MCF 10A (cell line): ENCODE measurements at regions not wholly inside any gene's neighbourhood (a gene's known extent, or its start where the extent isn't known, plus 50 kb on each side); places are given as distances from the start of the nearest gene placed in this dataset.

ENCODE experiments used
- BruUV-seq: library from RNA; stranded (reverse); fragments of 400-500 nt; replicated peaks from 2 replicates; lab custom pipeline; 2021; lab: Mats Ljungman, UMichigan
- CTCF ChIA-PET: fragments of 300-600 bp; sonication (Branson Sonifier 250); formaldehyde crosslinking; extraction: SDS; loops from one replicate; lab custom pipeline; 2021; ENCODE audit warnings: antibody characterized with exemption, inconsistent platforms; lab: Yijun Ruan, JAX
- POLR2A ChIA-PET: fragments of 300-600, 350-650 bp; sonication (Branson Sonifier 250); formaldehyde crosslinking; extraction: SDS; loops from one replicate; lab custom pipeline; 2020; ENCODE audit warnings: antibody characterized with exemption, inconsistent platforms; lab: Yijun Ruan, JAX
- DNase-seq: peaks from one replicate; pipeline ENCODE4 v3.0.0-alpha.2; 2018; ENCODE audit not compliant: unreplicated experiment
- H3K27ac Mint-ChIP-seq: one replicate; pipeline ENCODE4 v1.8.0; 2022; ENCODE audit warnings: mild to moderate bottlenecking, low read depth, mixed read lengths; ENCODE audit not compliant: unreplicated experiment
- H3K27me3 Mint-ChIP-seq: one replicate; pipeline ENCODE4 v1.8.0; 2022; ENCODE audit warnings: mixed read lengths; ENCODE audit not compliant: insufficient read depth, unreplicated experiment
- H3K36me3 Mint-ChIP-seq: one replicate; pipeline ENCODE4 v1.8.0; 2022; ENCODE audit warnings: mild to moderate bottlenecking, moderate library complexity, mixed read lengths; ENCODE audit not compliant: insufficient read depth, unreplicated experiment
- H3K4me1 Mint-ChIP-seq: one replicate; pipeline ENCODE4 v1.8.0; 2022; ENCODE audit warnings: mixed read lengths; ENCODE audit not compliant: insufficient read depth, unreplicated experiment
- H3K4me3 Mint-ChIP-seq: one replicate; pipeline ENCODE4 v1.8.0; 2022; ENCODE audit warnings: mild to moderate bottlenecking, moderate library complexity, mixed read lengths; ENCODE audit not compliant: unreplicated experiment
- H3K9me3 Mint-ChIP-seq: one replicate; pipeline ENCODE4 v1.8.0; 2022; ENCODE audit warnings: mixed read lengths; ENCODE audit not compliant: unreplicated experiment
- CTCF ChIP-seq: fragments of 200-600 bp; IDR thresholded peaks from one replicate; pipeline ENCODE4 v1.8.0; 2022; ENCODE audit warnings: antibody characterized with exemption, mild to moderate bottlenecking; ENCODE audit not compliant: unreplicated experiment
- intact Hi-C: fragments of 100-400 bp; cut with micrococcal nuclease; formaldehyde crosslinking; loops from 2 replicates; pipeline ENCODE4 v1.14.1; 2022

- intact Hi-C loops = no loop called here
- ChIA-PET POLR2A (interaction anchor here (0.6 to 0.7 kb wide), 2 partner anchors 92 to 427 kb away, joined by 3 read pairs; no protein-coding TSS in a partner anchor), CTCF (no interaction called here)
- Mint-ChIP-seq H3K4me3 (no peak overlapping the region), H3K27me3 (no peaks in the 10 kb centered on the region), H3K27ac (no peak overlapping the region), H3K36me3 (no peaks in the 10 kb centered on the region), H3K4me1 (peaks cover 6% of the 10 kb centered on the region), H3K9me3 (no peaks in the 10 kb centered on the region)
- TF ChIP-seq CTCF = no peak
- DNase-seq = no peak
- BruUV-seq = no TSS peak
Measured at GRCh38 chr21:26331205-26331980, 160.8 kb upstream of the APP start.

GRCh38 chr21:26320596-26320995, 150.0 kb upstream of the APP start:
- no TSS peak for BruUV-seq

GRCh38 chr21:26307640-26308039, 137.1 kb upstream of the APP start:
- Mint-ChIP-seq H3K36me3 (no peaks in the 10 kb centered on the region), H3K27ac (no peak overlapping the region), H3K4me1 (no peaks in the 10 kb centered on the region), H3K4me3 (no peak overlapping the region), H3K27me3 (no peaks in the 10 kb centered on the region), H3K9me3 (peaks cover 13% of the 10 kb centered on the region)
- TF ChIP-seq CTCF = no peak
- CTCF ChIA-PET = interaction anchor here (0.8 kb wide), 1 partner anchor 140 kb away, joined by 3 read pairs; no protein-coding TSS in a partner anchor
- BruUV-seq = no TSS peak
- intact Hi-C loops = no loop called here
- DNase-seq = no peak
- POLR2A ChIA-PET = interaction anchor here (0.6 kb wide), 1 partner anchor 215 kb away, joined by 3 read pairs; no protein-coding TSS in a partner anchor

More at GRCh38 chr21:26320596-26320995, 150.0 kb upstream of the APP start:
- DNase-seq = no peak
- Mint-ChIP-seq H3K27ac (no peak overlapping the region), H3K27me3 (no peaks in the 10 kb centered on the region), H3K4me3 (no peak overlapping the region), H3K36me3 (no peaks in the 10 kb centered on the region), H3K9me3 (peaks cover 11% of the 10 kb centered on the region), H3K4me1 (no peaks in the 10 kb centered on the region)
- ChIA-PET CTCF (interaction anchor here (0.5 kb wide), 1 partner anchor 418 kb away, joined by 3 read pairs; no protein-coding TSS in a partner anchor), POLR2A (no interaction called here)
- no peak for TF ChIP-seq CTCF
- intact Hi-C loops = no loop called here

- no peak for DNase-seq
- intact Hi-C loops = no loop called here
- Mint-ChIP-seq H3K4me1 (no peaks in the 10 kb centered on the region), H3K4me3 (no peak overlapping the region), H3K27me3 (no peaks in the 10 kb centered on the region), H3K9me3 (peaks cover 12% of the 10 kb centered on the region), H3K36me3 (no peaks in the 10 kb centered on the region), H3K27ac (no peak overlapping the region)
- ChIA-PET POLR2A (no interaction called here), CTCF (no interaction called here)
- TF ChIP-seq CTCF = no peak
- no TSS peak for BruUV-seq
Measured at GRCh38 chr21:26297851-26298250, 127.3 kb upstream of the APP start.
